B cell (primary cell): ENCODE measurements at regions not wholly inside any gene's neighbourhood (a gene's known extent, or its start where the extent isn't known, plus 50 kb on each side); places are given as distances from the start of the nearest gene placed in this dataset.

Source experiments
- ATAC-seq: fragments of 200-7000 bp; cut with Tn5 transposase; one replicate; pipeline ENCODE4 v1.10.0; 2021; ENCODE audit warnings: low read depth, mild to moderate bottlenecking, moderate number of reproducible peaks, moderate library complexity
- CTCF ChIA-PET: fragments of 350-600 bp; sonication (Branson Sonifier 250); formaldehyde crosslinking; loops from one replicate; lab custom pipeline; 2021; ENCODE audit warnings: antibody characterized with exemption, inconsistent platforms; lab: Charles Lee
- POLR2A ChIA-PET: fragments of 350-600 bp; sonication (Branson Sonifier 250); formaldehyde crosslinking; loops from one replicate; lab custom pipeline; 2021; ENCODE audit warnings: antibody characterized with exemption; lab: Charles Lee
- DNase-seq: peaks from one replicate; pipeline ENCODE4 v3.0.0; 2013
- H2AFZ ChIP-seq: 2 replicates; pipeline ENCODE4 v1.6.1; 2012; ENCODE audit warnings: mild to moderate bottlenecking, low read depth, low read length; ENCODE audit not compliant: insufficient read depth, poor library complexity, severe bottlenecking
- H3K27ac ChIP-seq, 2 donors: 1 replicate in 1 of 2; 2 replicates in 1 of 2; pipeline ENCODE4 v1.5.1; 2012 to 2013; ENCODE audit warnings: low read length in 2 of 2, mild to moderate bottlenecking in 2 of 2, moderate library complexity in 1 of 2
- H3K27me3 ChIP-seq, 4 experiments: fragments of 200-600 bp in 1 of 4; sonication (generic) in 1 of 4; replicated peaks in 1 of 4; 1 replicate in 2 of 4; 2 replicates in 2 of 4; pipeline versions ENCODE4 v1.6.1 to v1.7.0; 2013 to 2016; ENCODE audit warnings: low read length in 3 of 4, mild to moderate bottlenecking in 2 of 4, mixed read lengths in 1 of 4, moderate library complexity in 1 of 4; ENCODE audit not compliant: insufficient read depth in 4 of 4, control insufficient read depth in 3 of 4; ENCODE audit errors: control extremely low read depth in 1 of 4
- H3K36me3 ChIP-seq, 2 experiments: replicated peaks in 1 of 2; 1 replicate in 1 of 2; 2 replicates in 1 of 2; pipeline versions ENCODE4 v1.6.1 to v1.7.1; 2013; ENCODE audit warnings: low read length in 1 of 2; ENCODE audit not compliant: insufficient read depth in 2 of 2, control insufficient read depth in 1 of 2; ENCODE audit errors: control extremely low read depth in 1 of 2, extremely low read depth in 1 of 2
- H3K4me1 ChIP-seq, 2 donors: fragments of 200-600 bp in 1 of 2; sonication (generic) in 1 of 2; 1 replicate in 1 of 2; 2 replicates in 1 of 2; pipeline versions ENCODE4 v1.5.1 to v1.6.1; 2013 to 2017; ENCODE audit warnings: low read length in 2 of 2; ENCODE audit not compliant: control insufficient read depth in 2 of 2, insufficient read depth in 2 of 2
- H3K4me2 ChIP-seq: replicated peaks from 2 replicates; pipeline ENCODE3; 2012; ENCODE audit warnings: mild to moderate bottlenecking, low read depth, low read length; ENCODE audit not compliant: poor library complexity, severe bottlenecking
- H3K4me3 ChIP-seq, 5 experiments: fragments of 200-600 bp in 1 of 5; sonication (generic) in 1 of 5; 1 replicate in 3 of 5; 2 replicates in 2 of 5; pipeline versions ENCODE4 v1.5.1 to v1.7.0; 2011 to 2016; ENCODE audit warnings: low read length in 4 of 5, mild to moderate bottlenecking in 4 of 5, low read depth in 2 of 5, control low read depth in 1 of 5, moderate library complexity in 1 of 5; ENCODE audit not compliant: insufficient read depth in 1 of 5; ENCODE audit errors: control extremely low read depth in 1 of 5, extremely low read depth in 1 of 5
- H3K79me2 ChIP-seq: fragments of 200-600 bp; sonication (generic); one replicate; pipeline ENCODE4 v1.6.0; 2016; ENCODE audit warnings: low read length; ENCODE audit not compliant: control insufficient read depth, insufficient read depth
- H3K9ac ChIP-seq: fragments of 200-600 bp; sonication (generic); 2 replicates; pipeline ENCODE4 v1.6.1; 2017; ENCODE audit warnings: mild to moderate bottlenecking, low read length, moderate library complexity
- H3K9me3 ChIP-seq, 3 donors: one replicate each; pipeline versions ENCODE4 v1.6.1 to v1.7.1; 2013; ENCODE audit warnings: low read length in 2 of 3; ENCODE audit not compliant: control insufficient read depth in 2 of 3, insufficient read depth in 1 of 3; ENCODE audit errors: control extremely low read depth in 1 of 3
- H4K20me1 ChIP-seq: 2 replicates; pipeline ENCODE4 v1.6.0; 2012; ENCODE audit warnings: mild to moderate bottlenecking, low read length; ENCODE audit not compliant: insufficient read depth, control insufficient read depth, poor library complexity, severe bottlenecking
- H3K27ac Mint-ChIP-seq: one replicate; pipeline ENCODE4 v1.8.0; 2021; ENCODE audit warnings: mixed read lengths
- H3K27me3 Mint-ChIP-seq: one replicate; pipeline ENCODE4 v1.8.0; 2021; ENCODE audit warnings: mixed read lengths
- H3K4me1 Mint-ChIP-seq: one replicate; pipeline ENCODE4 v1.8.0; 2021; ENCODE audit warnings: mixed read lengths
- H3K4me3 Mint-ChIP-seq: one replicate; pipeline ENCODE4 v1.8.0; 2021; ENCODE audit warnings: mixed read lengths
- H3K9me3 Mint-ChIP-seq: one replicate; pipeline ENCODE4 v1.8.0; 2022; ENCODE audit warnings: mixed read lengths; ENCODE audit not compliant: insufficient read depth
- CTCF ChIP-seq: fragments of 200-600 bp; IDR thresholded peaks from one replicate; pipeline ENCODE4 v1.8.0; 2022; ENCODE audit warnings: antibody characterized with exemption, mild to moderate bottlenecking
- EZH2 ChIP-seq: IDR thresholded peaks from 2 replicates; pipeline ENCODE4 v1.6.1; 2012; ENCODE audit warnings: borderline replicate concordance, low read depth, mild to moderate bottlenecking, moderate library complexity, low read length; ENCODE audit not compliant: insufficient read depth, poor library complexity, severe bottlenecking
- WGBS: methylation state at CpG from one replicate; pipeline ENCODE4 v1.1.5; 2013; ENCODE audit warnings: missing lambda C conversion rate; ENCODE audit not compliant: insufficient coverage; 5-methylcytosine and 5-hydroxymethylcytosine counted together
- intact Hi-C: fragments of 100-400 bp; cut with micrococcal nuclease; formaldehyde crosslinking; loops from one replicate; pipeline ENCODE4 v1.10.0; 2022

GRCh38 chr4:117965622-117966021, 68.7 kb upstream of the NDST3 start:
- no peak overlapping the region for H3K27ac ChIP-seq
- no peak overlapping the region for H3K9ac ChIP-seq
- no peak for ATAC-seq
- peaks cover 4% of the 10 kb centered on the region for H3K9me3 Mint-ChIP-seq
- no peak overlapping the region for H2AFZ ChIP-seq
- POLR2A ChIA-PET, result no interaction called here
- H3K4me1 ChIP-seq, result no peaks in the 10 kb centered on the region
- H3K27ac Mint-ChIP-seq, result no peak overlapping the region
- no peak overlapping the region for H3K4me2 ChIP-seq
- intact Hi-C loops, result no loop called here
- no peaks in the 10 kb centered on the region for H3K4me1 Mint-ChIP-seq
- H3K4me3 Mint-ChIP-seq, result no peak overlapping the region
- no peaks in the 10 kb centered on the region for H3K36me3 ChIP-seq
- H3K9me3 ChIP-seq, result no peaks in the 10 kb centered on the region
- no peaks in the 10 kb centered on the region for H3K27me3 ChIP-seq
- no peaks in the 10 kb centered on the region for H3K79me2 ChIP-seq
- H4K20me1 ChIP-seq, result no peaks in the 10 kb centered on the region
- TF ChIP-seq CTCF (no peak), EZH2 (no peak)
- H3K27me3 Mint-ChIP-seq, result no peaks in the 10 kb centered on the region
- no peak for DNase-seq
- H3K4me3 ChIP-seq, result no peak overlapping the region
- 63% methylated on average over 2 of the region's 7 CpGs for WGBS
- CTCF ChIA-PET, result interaction anchor here (0.6 kb wide), 1 partner anchor 10 kb away, joined by 3 read pairs; no protein-coding TSS in a partner anchor

GRCh38 chr4:117968606-117969005, 65.7 kb upstream of the NDST3 start:
- ChIA-PET CTCF (no interaction called here), POLR2A (no interaction called here)
- Histone ChIP-seq H3K9ac (no peak overlapping the region), H3K79me2 (no peaks in the 10 kb centered on the region), H4K20me1 (no peaks in the 10 kb centered on the region), H3K4me2 (no peak overlapping the region), H3K27me3 (no peaks in the 10 kb centered on the region), H2AFZ (no peak overlapping the region), H3K27ac (no peak overlapping the region), H3K9me3 (no peaks in the 10 kb centered on the region), H3K36me3 (no peaks in the 10 kb centered on the region), H3K4me3 (no peak overlapping the region), H3K4me1 (no peaks in the 10 kb centered on the region)
- DNase-seq (no peak), ATAC-seq (no peak)
- intact Hi-C loops, result no loop called here
- H3K9me3 Mint-ChIP-seq, result peaks cover 4% of the 10 kb centered on the region
- no peaks in the 10 kb centered on the region for H3K27me3 Mint-ChIP-seq
- no CpG with 5 or more reads among the region's 2 CpGs for WGBS
- no peak overlapping the region for H3K4me3 Mint-ChIP-seq
- no peak overlapping the region for H3K27ac Mint-ChIP-seq
- TF ChIP-seq EZH2 (no peak), CTCF (no peak)
- H3K4me1 Mint-ChIP-seq, result no peaks in the 10 kb centered on the region
